Effector CD4-positive, alpha-beta T cell (primary cell): ENCODE measurements at regions not wholly inside any gene's neighbourhood (a gene's known extent, or its start where the extent isn't known, plus 50 kb on each side); places are given as distances from the start of the nearest gene placed in this dataset.

Source experiments
- DNase-seq: peaks from one replicate; pipeline ENCODE4 v3.0.0-alpha.2; 2020

- no peak for DNase-seq
Observed at GRCh38 chr10:43802988-43803696, 154.5 kb upstream of the ZNF32 start.

- DNase-seq: no peak
Observed at GRCh38 chr10:43801626-43802025, 152.9 kb upstream of the ZNF32 start.

GRCh38 chr10:43801140-43801539 is 152.5 kb upstream of the ZNF32 start:
- no peak for DNase-seq

GRCh38 chr10:43796781-43797180 is 148.1 kb upstream of the ZNF32 start:
- no peak for DNase-seq

GRCh38 chr10:43795639-43796038 is 147.0 kb upstream of the ZNF32 start:
- no peak for DNase-seq

GRCh38 chr10:43795093-43795492 is 146.4 kb upstream of the ZNF32 start:
- DNase-seq: no peak

- DNase-seq: no peak
Observed at GRCh38 chr10:43794181-43794815, 145.6 kb upstream of the ZNF32 start.

- DNase-seq: no peak
Observed at GRCh38 chr10:43793704-43794103, 145.0 kb upstream of the ZNF32 start.

- DNase-seq: no peak
Observed at GRCh38 chr10:43790147-43790546, 141.5 kb upstream of the ZNF32 start.

- no peak for DNase-seq
Observed at GRCh38 chr10:43785252-43785651, 136.6 kb upstream of the ZNF32 start.

GRCh38 chr10:43782814-43783213 is 134.1 kb upstream of the ZNF32 start:
- DNase-seq: no peak

- DNase-seq: no peak
Observed at GRCh38 chr10:43781480-43782361, 133.0 kb upstream of the ZNF32 start.

- DNase-seq: no peak
Observed at GRCh38 chr10:43778571-43778970, 129.9 kb upstream of the ZNF32 start.

- DNase-seq: no peak
Observed at GRCh38 chr10:43775384-43775783, 126.7 kb upstream of the ZNF32 start.

GRCh38 chr10:43774234-43774769 is 125.6 kb upstream of the ZNF32 start:
- DNase-seq: no peak

GRCh38 chr10:43773736-43774135 is 125.1 kb upstream of the ZNF32 start:
- no peak for DNase-seq

GRCh38 chr10:43772171-43772570 is 123.5 kb upstream of the ZNF32 start:
- no peak for DNase-seq

- no peak for DNase-seq
Observed at GRCh38 chr10:43771675-43772074, 123.0 kb upstream of the ZNF32 start.

- DNase-seq: no peak
Observed at GRCh38 chr10:43765516-43765915, 116.8 kb upstream of the ZNF32 start.

GRCh38 chr10:43763846-43764245 is 115.2 kb upstream of the ZNF32 start:
- no peak for DNase-seq

GRCh38 chr10:43760514-43760913 is 111.8 kb upstream of the ZNF32 start:
- DNase-seq: no peak

- no peak for DNase-seq
Observed at GRCh38 chr10:43759216-43759615, 110.5 kb upstream of the ZNF32 start.

- DNase-seq: no peak
Observed at GRCh38 chr10:43756341-43756740, 107.7 kb upstream of the ZNF32 start.
